Gastroesophageal sphincter (tissue), 3 donors: ENCODE measurements at regions not wholly inside any gene's neighbourhood (a gene's known extent, or its start where the extent isn't known, plus 50 kb on each side); places are given as distances from the start of the nearest gene placed in this dataset.

Experiments used
- CTCF ChIP-seq, 4 experiments: fragments of 200-600 bp in 2 of 4; fragments of 450-650 bp in 2 of 4; sonication (generic) in 1 of 4; IDR thresholded peaks; one replicate each; pipeline ENCODE4 v1.5.1; 2017 to 2019; ENCODE audit warnings: antibody characterized with exemption in 4 of 4, mild to moderate bottlenecking in 2 of 4, moderate library complexity in 2 of 4
- EP300 ChIP-seq: sonication (generic); formaldehyde crosslinking; IDR thresholded peaks from one replicate; pipeline ENCODE4 v1.6.1; 2017; ENCODE audit warnings: antibody characterized with exemption, mild to moderate bottlenecking
- POLR2A ChIP-seq, 2 donors: fragments of 450-650 bp; IDR thresholded peaks; one replicate each; pipeline ENCODE4 v1.6.1; 2017; ENCODE audit warnings: antibody characterized with exemption in 2 of 2, mild to moderate bottlenecking in 2 of 2, moderate library complexity in 1 of 2
- POLR2AphosphoS5 ChIP-seq: sonication (generic); formaldehyde crosslinking; IDR thresholded peaks from one replicate; pipeline ENCODE4 v1.6.1; 2017; ENCODE audit warnings: antibody characterized with exemption

GRCh38 chr7:84387595-84387994 lies 193.0 kb upstream of the SEMA3A start:
- no peak for TF ChIP-seq CTCF (IDR thresholded peaks at IDR 0.05)
- no peak for TF ChIP-seq POLR2A (IDR thresholded peaks at IDR 0.05)
- no peak for TF ChIP-seq EP300
- no peak for TF ChIP-seq POLR2AphosphoS5
